GM12873 (cell line): ENCODE measurements at regions not wholly inside any gene's neighbourhood (a gene's known extent, or its start where the extent isn't known, plus 50 kb on each side); places are given as distances from the start of the nearest gene placed in this dataset.

Experiments
- CTCF ChIP-seq: IDR thresholded peaks from 2 replicates; pipeline ENCODE4 v1.5.1; 2012; ENCODE audit warnings: low read depth, mild to moderate bottlenecking, moderate library complexity, low read length, control low read depth; ENCODE audit not compliant: insufficient read depth; ENCODE audit errors: missing control alignments

- TF ChIP-seq CTCF = no peak
Measured at GRCh38 chr15:70244978-70245542, 147.3 kb upstream of the TLE3 start.

GRCh38 chr15:70243686-70244540 lies 146.2 kb upstream of the TLE3 start:
- TF ChIP-seq CTCF = no peak

- no peak for TF ChIP-seq CTCF
Measured at GRCh38 chr15:70242951-70243685, 145.4 kb upstream of the TLE3 start.

- TF ChIP-seq CTCF = no peak
Measured at GRCh38 chr15:70241561-70242320, 144.0 kb upstream of the TLE3 start.

GRCh38 chr15:70240820-70241430 lies 143.2 kb upstream of the TLE3 start:
- TF ChIP-seq CTCF = no peak

GRCh38 chr15:70240082-70240481 lies 142.4 kb upstream of the TLE3 start:
- no peak for TF ChIP-seq CTCF

GRCh38 chr15:70238917-70239316 lies 141.2 kb upstream of the TLE3 start:
- no peak for TF ChIP-seq CTCF
